ENCODE measurements at regions not wholly inside any gene's neighbourhood (a gene's known extent, or its start where the extent isn't known, plus 50 kb on each side); places are given as distances from the start of the nearest gene placed in this dataset.
A peak's percentile ranks its signal among the peaks of the same experiment; 100 is the strongest.
"Not testable (repeated sequence)": the region's sequence is repeated elsewhere in the genome, so short reads cannot be mapped to it uniquely, and the experiment has no call there.

GRCh38 chr2:134020608-134021007 is 233.3 kb upstream of the MGAT5 start:
- Mint-ChIP-seq H3K36me3 (no peaks in the 10 kb centered on the region), H3K27me3 (peaks cover 13 to 14% of the 10 kb centered on the region in 2 donors), H3K27ac (no peak overlapping the region), H3K4me3 (no peak overlapping the region), H3K9me3 (no peaks in the 10 kb centered on the region), H3K4me1 (ENCODE audit: low read depth in 2 of 2) (peaks cover 13 to 22% of the 10 kb centered on the region in 2 donors)
- DNase-seq (ENCODE audit: low spot score) (no peak), ATAC-seq (peak; percentile 33 to 45)

GRCh38 chr2:134021830-134022524 is 231.9 kb upstream of the MGAT5 start:
- Mint-ChIP-seq H3K4me1 (ENCODE audit: low read depth in 2 of 2) (peaks cover 13 to 22% of the 10 kb centered on the region in 2 donors), H3K27me3 (peaks cover 21 to 27% of the 10 kb centered on the region in 2 donors)
- peak in 1 of 2 donors; percentile 33 for ATAC-seq

GRCh38 chr2:134023854-134024253 is 230.0 kb upstream of the MGAT5 start:
- Mint-ChIP-seq H3K27me3 (peaks cover 27 to 42% of the 10 kb centered on the region in 2 donors), H3K4me1 (ENCODE audit: low read depth in 2 of 2) (peaks cover 13 to 22% of the 10 kb centered on the region in 2 donors), H3K9me3 (no peaks in the 10 kb centered on the region), H3K4me3 (no peak overlapping the region), H3K36me3 (no peaks in the 10 kb centered on the region), H3K27ac (no peak overlapping the region)
- ATAC-seq (no peak), DNase-seq (ENCODE audit: low spot score) (no peak)

More at GRCh38 chr2:134021830-134022524, 231.9 kb upstream of the MGAT5 start:
- Mint-ChIP-seq H3K9me3 (no peaks in the 10 kb centered on the region), H3K27ac (no peak overlapping the region), H3K36me3 (no peaks in the 10 kb centered on the region), H3K4me3 (no peak overlapping the region)
- DNase-seq (ENCODE audit: low spot score) = no peak

GRCh38 chr2:134027980-134028379 is 225.9 kb upstream of the MGAT5 start:
- ATAC-seq = peak in 1 of 2 donors; percentile 7
- H3K4me1 Mint-ChIP-seq (ENCODE audit: low read depth in 2 of 2) = no peaks in the 10 kb centered on the region
- H3K9me3 Mint-ChIP-seq = no peaks in the 10 kb centered on the region
- no peaks in the 10 kb centered on the region for H3K36me3 Mint-ChIP-seq
- H3K4me3 Mint-ChIP-seq = no peak overlapping the region
- DNase-seq (ENCODE audit: low spot score) = no peak
- H3K27me3 Mint-ChIP-seq = peaks cover 32 to 63% of the 10 kb centered on the region in 2 donors
- no peak overlapping the region for H3K27ac Mint-ChIP-seq

GRCh38 chr2:134029418-134029817 is 224.5 kb upstream of the MGAT5 start:
- Mint-ChIP-seq H3K27me3 (peaks cover 30 to 56% of the 10 kb centered on the region in 2 donors), H3K4me1 (ENCODE audit: low read depth in 2 of 2) (no peaks in the 10 kb centered on the region), H3K27ac (no peak overlapping the region), H3K9me3 (no peaks in the 10 kb centered on the region), H3K4me3 (no peak overlapping the region), H3K36me3 (no peaks in the 10 kb centered on the region)
- no peak for DNase-seq (ENCODE audit: low spot score)
- no peak for ATAC-seq

- Mint-ChIP-seq H3K4me1 (ENCODE audit: low read depth in 2 of 2) (no peaks in the 10 kb centered on the region), H3K27me3 (peaks cover 26 to 48% of the 10 kb centered on the region in 2 donors), H3K4me3 (no peak overlapping the region), H3K36me3 (no peaks in the 10 kb centered on the region), H3K27ac (no peak overlapping the region), H3K9me3 (no peaks in the 10 kb centered on the region)
- ATAC-seq (no peak), DNase-seq (ENCODE audit: low spot score) (no peak)
Observed at GRCh38 chr2:134031539-134031938, 222.3 kb upstream of the MGAT5 start.

GRCh38 chr2:134035605-134036370 is 218.1 kb upstream of the MGAT5 start:
- Mint-ChIP-seq H3K4me3 (no peak overlapping the region), H3K27ac (no peak overlapping the region), H3K36me3 (no peaks in the 10 kb centered on the region), H3K27me3 (peaks cover 23 to 33% of the 10 kb centered on the region in 2 donors), H3K9me3 (peaks cover 3% of the 10 kb centered on the region), H3K4me1 (ENCODE audit: low read depth in 2 of 2) (no peaks in the 10 kb centered on the region)
- no peak for ATAC-seq
- no peak for DNase-seq (ENCODE audit: low spot score)

GRCh38 chr2:134039912-134040581 is 213.8 kb upstream of the MGAT5 start:
- no peak for ATAC-seq
- Mint-ChIP-seq H3K9me3 (peaks cover 3% of the 10 kb centered on the region), H3K36me3 (no peaks in the 10 kb centered on the region), H3K27me3 (peaks cover 23 to 32% of the 10 kb centered on the region in 2 donors), H3K4me3 (no peak overlapping the region), H3K4me1 (ENCODE audit: low read depth in 2 of 2) (no peaks in the 10 kb centered on the region), H3K27ac (no peak overlapping the region)
- DNase-seq (ENCODE audit: low spot score) = no peak

- peaks cover 25 to 37% of the 10 kb centered on the region in 2 donors for H3K27me3 Mint-ChIP-seq
- not testable (repeated sequence) for H3K4me1 Mint-ChIP-seq (ENCODE audit: low read depth in 2 of 2); H3K36me3 Mint-ChIP-seq; H3K9me3 Mint-ChIP-seq; ATAC-seq; DNase-seq (ENCODE audit: low spot score); H3K27ac Mint-ChIP-seq; H3K4me3 Mint-ChIP-seq
Observed at GRCh38 chr2:134040626-134041172, 213.2 kb upstream of the MGAT5 start.

- Mint-ChIP-seq H3K36me3 (peaks cover 5% of the 10 kb centered on the region), H3K4me3 (no peak overlapping the region), H3K9me3 (peaks cover 3% of the 10 kb centered on the region), H3K27me3 (peaks cover 23 to 41% of the 10 kb centered on the region in 2 donors), H3K27ac (no peak overlapping the region), H3K4me1 (ENCODE audit: low read depth in 2 of 2) (no peaks in the 10 kb centered on the region)
- ATAC-seq (no peak), DNase-seq (ENCODE audit: low spot score) (no peak)
Observed at GRCh38 chr2:134041877-134042276, 212.0 kb upstream of the MGAT5 start.

GRCh38 chr2:134043028-134043427 is 210.8 kb upstream of the MGAT5 start:
- H3K27me3 Mint-ChIP-seq = peaks cover 21 to 36% of the 10 kb centered on the region in 2 donors
- not testable (repeated sequence) for H3K4me3 Mint-ChIP-seq; H3K9me3 Mint-ChIP-seq; H3K27ac Mint-ChIP-seq; H3K36me3 Mint-ChIP-seq; H3K4me1 Mint-ChIP-seq (ENCODE audit: low read depth in 2 of 2); DNase-seq (ENCODE audit: low spot score); ATAC-seq

GRCh38 chr2:134052173-134052572 is 201.7 kb upstream of the MGAT5 start:
- peaks cover 17 to 29% of the 10 kb centered on the region in 2 donors for H3K27me3 Mint-ChIP-seq
- no peak for ATAC-seq
- H3K27ac Mint-ChIP-seq = no peak overlapping the region
- no peak for DNase-seq (ENCODE audit: low spot score)
- no peak overlapping the region for H3K4me3 Mint-ChIP-seq
- H3K9me3 Mint-ChIP-seq = no peaks in the 10 kb centered on the region
- no peaks in the 10 kb centered on the region for H3K4me1 Mint-ChIP-seq (ENCODE audit: low read depth in 2 of 2)
- no peaks in the 10 kb centered on the region for H3K36me3 Mint-ChIP-seq

- no peak for DNase-seq (ENCODE audit: low spot score)
- peaks cover 3% of the 10 kb centered on the region for H3K9me3 Mint-ChIP-seq
- H3K27ac Mint-ChIP-seq = no peak overlapping the region
- peaks cover 27 to 30% of the 10 kb centered on the region in 2 donors for H3K27me3 Mint-ChIP-seq
- peaks cover 0 to 4% of the 10 kb centered on the region in 2 donors for H3K4me1 Mint-ChIP-seq (ENCODE audit: low read depth in 2 of 2)
- no peak for ATAC-seq
- H3K36me3 Mint-ChIP-seq = peaks cover 2% of the 10 kb centered on the region
- no peak overlapping the region for H3K4me3 Mint-ChIP-seq
Observed at GRCh38 chr2:134056173-134056572, 197.7 kb upstream of the MGAT5 start.
